HG02678 (cell line): ENCODE measurements at regions not wholly inside any gene's neighbourhood (a gene's known extent, or its start where the extent isn't known, plus 50 kb on each side); places are given as distances from the start of the nearest gene placed in this dataset.

Experiments
- ATAC-seq: cut with Tn5 transposase; IDR thresholded peaks from one replicate; pipeline ENCODE4 v1.9.1; 2021; ENCODE audit warnings: mild to moderate bottlenecking, moderate library complexity; ENCODE audit not compliant: unreplicated experiment

- no peak for ATAC-seq
Observed at GRCh38 chr2:191512874-191513273, 165.1 kb upstream of the NABP1 start.

GRCh38 chr2:191514613-191515012 is 163.3 kb upstream of the NABP1 start:
- ATAC-seq: no peak

- no peak for ATAC-seq
Observed at GRCh38 chr2:191515551-191515950, 162.4 kb upstream of the NABP1 start.

GRCh38 chr2:191516260-191516659 is 161.7 kb upstream of the NABP1 start:
- ATAC-seq: no peak

- no peak for ATAC-seq
Observed at GRCh38 chr2:191521608-191522208, 156.2 kb upstream of the NABP1 start.

GRCh38 chr2:191522478-191523120 is 155.3 kb upstream of the NABP1 start:
- ATAC-seq: no peak

- ATAC-seq: no peak
Observed at GRCh38 chr2:191526091-191526490, 151.8 kb upstream of the NABP1 start.

GRCh38 chr2:191526536-191526935 is 151.4 kb upstream of the NABP1 start:
- no peak for ATAC-seq

- ATAC-seq: no peak
Observed at GRCh38 chr2:191526953-191527556, 150.9 kb upstream of the NABP1 start.

GRCh38 chr2:191530618-191531017 is 147.3 kb upstream of the NABP1 start:
- no peak for ATAC-seq

GRCh38 chr2:191533693-191534180 is 144.2 kb upstream of the NABP1 start:
- no peak for ATAC-seq

- no peak for ATAC-seq
Observed at GRCh38 chr2:191537921-191538320, 140.0 kb upstream of the NABP1 start.

- ATAC-seq: no peak
Observed at GRCh38 chr2:191538334-191538903, 139.5 kb upstream of the NABP1 start.

GRCh38 chr2:191539068-191539467 is 138.9 kb upstream of the NABP1 start:
- no peak for ATAC-seq

- ATAC-seq: no peak
Observed at GRCh38 chr2:191540681-191541080, 137.3 kb upstream of the NABP1 start.

GRCh38 chr2:191543708-191544107 is 134.2 kb upstream of the NABP1 start:
- ATAC-seq: no peak

- no peak for ATAC-seq
Observed at GRCh38 chr2:191544461-191545062, 133.4 kb upstream of the NABP1 start.

GRCh38 chr2:191545361-191545760 is 132.6 kb upstream of the NABP1 start:
- no peak for ATAC-seq

GRCh38 chr2:191552066-191552465 is 125.9 kb upstream of the NABP1 start:
- no peak for ATAC-seq

GRCh38 chr2:191554240-191554639 is 123.7 kb upstream of the NABP1 start:
- ATAC-seq: no peak

GRCh38 chr2:191555092-191555742 is 122.7 kb upstream of the NABP1 start:
- ATAC-seq: peak; percentile 92
